SK-N-SH treated with all-trans-retinoic acid at 6 μM for 48 hours (cell line): ENCODE measurements at regions not wholly inside any gene's neighbourhood (a gene's known extent, or its start where the extent isn't known, plus 50 kb on each side); places are given as distances from the start of the nearest gene placed in this dataset.

Experiments used
- ARNTL ChIP-seq: fragments of 450-650 bp; formaldehyde crosslinking; IDR thresholded peaks from 2 replicates; pipeline ENCODE4 v1.5.0; 2020; ENCODE audit warnings: low read depth, mild to moderate bottlenecking, moderate library complexity, borderline replicate concordance
- OSR1 ChIP-seq: fragments of 250-450 bp; sonication (Bioruptor Pico); IDR thresholded peaks from 2 replicates; pipeline ENCODE4 v1.8.0; 2022; ENCODE audit warnings: moderate library complexity, mild to moderate bottlenecking, inconsistent platforms
- PPARA ChIP-seq: fragments of 250-450 bp; sonication (Bioruptor Pico); IDR thresholded peaks from 2 replicates; pipeline ENCODE4 v1.5.0; 2020; ENCODE audit warnings: mild to moderate bottlenecking, borderline replicate concordance
- ZC3H10 ChIP-seq: fragments of 250-450 bp; sonication (Bioruptor Pico); IDR thresholded peaks from 2 replicates; pipeline ENCODE4 v1.5.1; 2021; ENCODE audit warnings: mild to moderate bottlenecking, moderate library complexity
- ZFP3 ChIP-seq: fragments of 250-450 bp; sonication (Bioruptor Pico); IDR thresholded peaks from 2 replicates; pipeline ENCODE4 v1.5.0; 2020; ENCODE audit warnings: mild to moderate bottlenecking, moderate library complexity
- ZNF565 ChIP-seq: fragments of 450-650 bp; formaldehyde crosslinking; conservative IDR thresholded peaks from 2 replicates; pipeline ENCODE4 v1.5.0; 2020; ENCODE audit warnings: low read depth, mild to moderate bottlenecking, moderate library complexity
- TF ChIP-seq, protein P1 (sequence below): fragments of 250-450 bp; sonication (Bioruptor Pico); IDR thresholded peaks from 2 replicates; pipeline ENCODE4 v1.5.0; 2020; ENCODE audit warnings: mild to moderate bottlenecking, moderate library complexity
- TF ChIP-seq, protein P2 (sequence below): fragments of 250-450 bp; sonication (Bioruptor Pico); IDR thresholded peaks from 2 replicates; pipeline ENCODE4 v1.8.0; 2020; ENCODE audit warnings: mild to moderate bottlenecking, moderate library complexity, borderline replicate concordance

DNA sequence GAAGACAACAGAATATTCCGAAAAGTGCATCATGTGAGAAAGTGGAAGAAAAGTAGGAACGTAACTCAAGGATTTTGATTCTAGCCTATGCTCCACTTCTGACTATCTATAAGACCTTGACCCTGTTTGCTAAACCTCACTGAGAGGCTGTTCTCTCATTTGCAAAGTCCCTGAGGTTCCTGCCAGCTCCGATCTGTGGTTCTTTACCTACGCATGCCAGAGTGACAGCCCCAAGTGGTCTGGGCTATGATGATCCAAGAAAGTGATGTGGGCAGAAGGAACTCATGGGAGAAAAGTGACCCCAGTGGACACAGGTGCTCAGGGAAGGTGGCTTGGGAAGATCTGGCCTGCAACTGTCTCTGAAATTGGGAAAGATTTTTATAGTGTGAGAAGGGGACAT is 301.1 kb upstream of the CDH11 start:
- TF ChIP-seq ZNF565 (CRISPR knock-in tag) (no peak), ARNTL (CRISPR knock-in tag) (no peak), ZC3H10 (no peak), OSR1 (CRISPR knock-in tag) (no peak), ZFP3 (CRISPR knock-in tag) (no peak), PPARA (CRISPR knock-in tag) (no peak)
- TF ChIP-seq, protein P1, sequence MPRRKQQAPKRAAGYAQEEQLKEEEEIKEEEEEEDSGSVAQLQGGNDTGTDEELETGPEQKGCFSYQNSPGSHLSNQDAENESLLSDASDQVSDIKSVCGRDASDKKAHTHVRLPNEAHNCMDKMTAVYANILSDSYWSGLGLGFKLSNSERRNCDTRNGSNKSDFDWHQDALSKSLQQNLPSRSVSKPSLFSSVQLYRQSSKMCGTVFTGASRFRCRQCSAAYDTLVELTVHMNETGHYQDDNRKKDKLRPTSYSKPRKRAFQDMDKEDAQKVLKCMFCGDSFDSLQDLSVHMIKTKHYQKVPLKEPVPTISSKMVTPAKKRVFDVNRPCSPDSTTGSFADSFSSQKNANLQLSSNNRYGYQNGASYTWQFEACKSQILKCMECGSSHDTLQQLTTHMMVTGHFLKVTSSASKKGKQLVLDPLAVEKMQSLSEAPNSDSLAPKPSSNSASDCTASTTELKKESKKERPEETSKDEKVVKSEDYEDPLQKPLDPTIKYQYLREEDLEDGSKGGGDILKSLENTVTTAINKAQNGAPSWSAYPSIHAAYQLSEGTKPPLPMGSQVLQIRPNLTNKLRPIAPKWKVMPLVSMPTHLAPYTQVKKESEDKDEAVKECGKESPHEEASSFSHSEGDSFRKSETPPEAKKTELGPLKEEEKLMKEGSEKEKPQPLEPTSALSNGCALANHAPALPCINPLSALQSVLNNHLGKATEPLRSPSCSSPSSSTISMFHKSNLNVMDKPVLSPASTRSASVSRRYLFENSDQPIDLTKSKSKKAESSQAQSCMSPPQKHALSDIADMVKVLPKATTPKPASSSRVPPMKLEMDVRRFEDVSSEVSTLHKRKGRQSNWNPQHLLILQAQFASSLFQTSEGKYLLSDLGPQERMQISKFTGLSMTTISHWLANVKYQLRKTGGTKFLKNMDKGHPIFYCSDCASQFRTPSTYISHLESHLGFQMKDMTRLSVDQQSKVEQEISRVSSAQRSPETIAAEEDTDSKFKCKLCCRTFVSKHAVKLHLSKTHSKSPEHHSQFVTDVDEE (CRISPR knock-in tag), result no peak
- TF ChIP-seq, protein P2, sequence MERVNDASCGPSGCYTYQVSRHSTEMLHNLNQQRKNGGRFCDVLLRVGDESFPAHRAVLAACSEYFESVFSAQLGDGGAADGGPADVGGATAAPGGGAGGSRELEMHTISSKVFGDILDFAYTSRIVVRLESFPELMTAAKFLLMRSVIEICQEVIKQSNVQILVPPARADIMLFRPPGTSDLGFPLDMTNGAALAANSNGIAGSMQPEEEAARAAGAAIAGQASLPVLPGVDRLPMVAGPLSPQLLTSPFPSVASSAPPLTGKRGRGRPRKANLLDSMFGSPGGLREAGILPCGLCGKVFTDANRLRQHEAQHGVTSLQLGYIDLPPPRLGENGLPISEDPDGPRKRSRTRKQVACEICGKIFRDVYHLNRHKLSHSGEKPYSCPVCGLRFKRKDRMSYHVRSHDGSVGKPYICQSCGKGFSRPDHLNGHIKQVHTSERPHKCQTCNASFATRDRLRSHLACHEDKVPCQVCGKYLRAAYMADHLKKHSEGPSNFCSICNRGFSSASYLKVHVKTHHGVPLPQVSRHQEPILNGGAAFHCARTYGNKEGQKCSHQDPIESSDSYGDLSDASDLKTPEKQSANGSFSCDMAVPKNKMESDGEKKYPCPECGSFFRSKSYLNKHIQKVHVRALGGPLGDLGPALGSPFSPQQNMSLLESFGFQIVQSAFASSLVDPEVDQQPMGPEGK, result no peak
